HG03571 (cell line): ENCODE measurements at regions not wholly inside any gene's neighbourhood (a gene's known extent, or its start where the extent isn't known, plus 50 kb on each side); places are given as distances from the start of the nearest gene placed in this dataset.
"Not testable (repeated sequence)": the region's sequence is repeated elsewhere in the genome, so short reads cannot be mapped to it uniquely, and the experiment has no call there.

ENCODE experiments used
- ATAC-seq: cut with Tn5 transposase; IDR thresholded peaks from one replicate; pipeline ENCODE4 v1.9.1; 2021; ENCODE audit not compliant: unreplicated experiment

DNA sequence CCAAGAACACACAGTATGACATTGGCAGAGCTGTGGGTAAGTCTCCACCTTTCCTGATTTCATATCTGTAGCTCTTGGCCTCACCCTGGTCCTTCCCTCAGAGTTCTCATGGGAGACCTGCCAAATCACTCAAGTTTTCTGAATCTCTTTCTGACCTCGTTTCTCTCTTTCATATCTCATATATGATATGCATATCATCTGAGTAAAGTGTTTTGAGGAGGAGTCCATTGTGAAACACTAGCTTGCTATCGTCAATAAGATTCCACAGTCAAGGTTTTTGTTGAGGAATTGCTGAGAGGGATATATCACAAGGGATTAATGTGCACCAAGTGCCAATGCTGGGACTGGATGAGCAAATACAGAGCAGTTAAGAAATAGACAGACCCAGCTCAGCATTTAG is 739.2 kb downstream of the BRINP1 start:
- no peak for ATAC-seq

DNA sequence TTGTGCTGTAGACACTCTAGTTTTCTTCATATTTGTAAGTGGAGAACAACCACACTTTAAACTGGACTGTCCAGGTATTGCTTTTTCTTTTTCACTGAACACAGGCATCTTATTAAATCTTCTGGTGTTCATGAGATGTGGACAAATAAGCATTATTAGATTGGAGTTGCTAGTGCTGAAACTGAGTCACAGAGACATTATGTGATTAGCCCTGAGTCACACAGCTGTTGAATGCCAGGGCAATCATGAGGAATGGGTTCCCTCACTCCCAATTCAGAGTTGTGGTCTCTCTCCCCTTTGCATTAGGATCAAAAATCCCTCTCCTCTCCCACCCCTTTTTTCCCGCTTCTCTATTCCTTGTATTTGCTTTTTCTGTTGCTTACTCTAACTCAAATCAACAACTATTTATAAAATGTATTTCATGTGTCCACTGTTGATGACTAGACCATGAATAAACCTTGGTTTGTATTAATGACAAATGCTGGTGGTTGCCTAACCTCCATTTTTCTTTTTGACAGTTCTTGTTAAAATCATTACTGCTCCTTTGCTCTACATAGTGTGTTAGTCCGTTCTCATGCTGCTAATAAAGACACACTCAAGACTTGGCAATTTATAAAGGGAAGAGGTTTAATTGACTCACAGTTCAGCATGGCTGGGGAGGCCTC is 738.2 kb downstream of the BRINP1 start:
- ATAC-seq: no peak

DNA sequence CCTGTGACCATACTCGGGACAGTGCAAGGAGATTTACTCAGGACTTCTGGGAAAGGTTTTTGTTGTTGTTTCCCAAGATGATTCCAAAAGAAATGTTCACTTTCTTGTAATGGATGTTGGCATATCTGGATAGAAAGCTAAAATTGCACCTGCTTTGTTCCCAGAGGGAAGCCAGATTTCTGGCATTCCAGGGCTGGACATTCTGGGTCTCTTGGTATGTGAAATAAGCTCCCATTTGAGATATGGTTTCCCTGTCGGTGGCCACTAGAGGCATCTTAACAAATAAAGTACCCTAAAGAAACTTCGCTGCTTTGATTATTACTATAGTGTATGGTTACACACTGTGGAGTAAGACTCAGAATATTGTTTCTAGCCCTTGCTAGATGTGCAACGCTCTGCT is 737.3 kb downstream of the BRINP1 start:
- no peak for ATAC-seq

- ATAC-seq: no peak
Measured at GRCh38 chr9:118635416-118635815, 733.8 kb downstream of the BRINP1 start.

DNA sequence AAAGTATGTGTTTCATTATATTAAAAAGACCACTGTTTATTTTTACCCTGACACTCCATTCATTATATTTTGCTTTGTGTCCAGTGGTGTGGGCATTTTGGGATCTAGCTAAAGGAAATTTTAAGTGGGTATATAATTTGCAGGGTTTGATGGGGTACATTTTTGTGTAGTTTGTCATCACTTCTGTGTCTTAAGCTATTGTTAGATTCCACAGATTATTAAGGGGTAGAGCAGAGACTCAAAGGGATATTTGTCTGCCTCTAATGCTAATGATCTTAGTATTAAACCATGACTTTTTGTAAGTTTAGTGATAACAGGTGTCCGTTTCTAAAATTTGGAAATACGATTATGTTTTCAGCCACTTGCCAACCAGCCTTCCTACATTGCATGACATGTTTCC is 731.6 kb downstream of the BRINP1 start:
- ATAC-seq: no peak

DNA sequence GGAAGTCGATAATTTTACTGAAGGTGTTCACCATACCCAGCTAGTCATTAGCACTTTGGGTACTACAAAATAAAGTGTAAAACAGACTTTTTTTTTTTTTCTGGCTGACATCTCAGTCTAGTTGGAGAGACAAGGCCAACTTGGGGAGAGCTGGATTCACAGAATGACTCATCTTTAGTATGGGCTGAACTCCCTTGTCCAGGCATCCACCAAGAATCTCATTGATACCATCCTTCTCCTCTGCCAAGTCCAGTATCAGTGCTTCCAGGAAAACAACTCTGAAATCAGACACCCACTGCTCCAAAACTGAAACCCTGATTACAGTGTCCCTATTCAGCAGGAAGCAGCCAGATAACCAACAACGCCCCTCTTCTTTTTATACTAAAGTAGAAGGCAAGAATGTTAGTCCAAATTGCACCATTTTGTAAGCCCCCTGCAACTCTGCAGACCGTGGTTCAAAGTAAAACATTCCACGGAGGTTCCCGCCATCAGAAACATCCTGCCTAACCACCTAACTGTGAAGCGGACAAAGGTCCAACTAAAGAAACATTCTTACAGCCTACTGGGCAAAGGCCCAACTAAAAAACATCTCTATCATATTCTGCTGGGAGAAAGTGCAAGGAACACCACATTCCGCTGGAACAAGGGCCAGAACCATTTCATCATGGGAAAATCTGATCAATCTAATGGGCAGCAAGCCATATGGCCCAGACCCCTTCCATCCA is 728.2 kb downstream of the BRINP1 start:
- ATAC-seq: no peak

GRCh38 chr9:118643118-118643517 is 726.1 kb downstream of the BRINP1 start:
- no peak for ATAC-seq

DNA sequence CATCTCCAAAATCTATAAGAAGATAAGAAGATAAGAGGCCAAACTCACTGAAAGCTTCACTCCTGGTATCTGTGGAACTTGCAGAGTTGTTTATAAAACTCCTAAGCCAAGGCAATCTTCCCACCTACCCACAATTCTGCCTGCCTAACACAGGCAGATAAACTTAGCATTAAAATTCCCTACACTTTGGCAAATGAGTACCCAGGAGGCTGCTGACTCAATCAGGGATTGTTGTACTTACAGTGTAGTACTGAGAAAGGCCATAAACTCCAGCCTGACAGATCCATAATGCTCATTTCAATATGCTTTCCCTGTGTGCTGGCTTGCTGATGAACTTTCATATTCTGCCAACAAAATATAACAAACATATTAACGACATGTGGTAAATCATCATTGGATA is 725.2 kb downstream of the BRINP1 start:
- no peak for ATAC-seq

- ATAC-seq: no peak
Measured at GRCh38 chr9:118647331-118647730, 721.9 kb downstream of the BRINP1 start.

DNA sequence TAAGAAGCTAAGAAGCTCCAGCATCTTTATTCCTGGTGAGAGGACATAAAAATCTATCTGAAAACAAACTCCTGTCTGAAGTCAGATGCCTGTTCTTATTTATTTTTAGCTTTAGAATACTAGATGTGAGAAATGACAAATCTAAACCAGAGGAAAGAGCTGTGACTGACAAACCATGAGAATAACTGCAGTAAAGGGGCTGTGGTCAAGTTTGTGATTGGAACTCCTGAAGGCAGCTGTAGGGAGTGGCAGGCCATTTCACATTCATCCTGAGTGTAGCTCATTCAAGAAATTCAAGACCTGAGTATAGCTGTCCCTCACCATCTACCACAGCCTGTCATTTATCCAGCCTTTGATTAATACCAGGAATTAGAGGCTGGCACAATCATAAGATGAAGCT is 718.8 kb downstream of the BRINP1 start:
- no peak for ATAC-seq

- ATAC-seq: no peak
Measured at GRCh38 chr9:118651511-118651910, 717.7 kb downstream of the BRINP1 start.

- ATAC-seq: no peak
Measured at GRCh38 chr9:118652258-118652657, 717.0 kb downstream of the BRINP1 start.

DNA sequence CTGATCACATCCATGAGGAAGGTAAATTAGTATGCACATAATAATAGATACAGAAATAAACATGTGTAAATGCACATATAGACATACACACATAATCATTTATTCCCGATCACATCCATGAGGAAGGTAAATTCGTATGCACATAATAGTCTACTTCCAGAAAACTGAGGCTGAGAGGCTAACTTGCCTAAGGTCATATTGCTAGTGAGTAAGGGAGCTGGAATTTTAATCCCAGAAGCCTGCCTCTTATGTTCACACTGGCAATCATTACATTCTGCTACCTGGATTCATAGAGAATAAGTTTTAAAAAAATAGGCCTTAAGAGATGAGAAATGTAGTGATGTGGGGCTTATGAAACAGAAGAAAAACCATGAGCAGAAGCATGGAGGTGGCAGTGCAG is 716.3 kb downstream of the BRINP1 start:
- ATAC-seq: no peak

GRCh38 chr9:118659011-118659410 is 710.2 kb downstream of the BRINP1 start:
- ATAC-seq: no peak

DNA sequence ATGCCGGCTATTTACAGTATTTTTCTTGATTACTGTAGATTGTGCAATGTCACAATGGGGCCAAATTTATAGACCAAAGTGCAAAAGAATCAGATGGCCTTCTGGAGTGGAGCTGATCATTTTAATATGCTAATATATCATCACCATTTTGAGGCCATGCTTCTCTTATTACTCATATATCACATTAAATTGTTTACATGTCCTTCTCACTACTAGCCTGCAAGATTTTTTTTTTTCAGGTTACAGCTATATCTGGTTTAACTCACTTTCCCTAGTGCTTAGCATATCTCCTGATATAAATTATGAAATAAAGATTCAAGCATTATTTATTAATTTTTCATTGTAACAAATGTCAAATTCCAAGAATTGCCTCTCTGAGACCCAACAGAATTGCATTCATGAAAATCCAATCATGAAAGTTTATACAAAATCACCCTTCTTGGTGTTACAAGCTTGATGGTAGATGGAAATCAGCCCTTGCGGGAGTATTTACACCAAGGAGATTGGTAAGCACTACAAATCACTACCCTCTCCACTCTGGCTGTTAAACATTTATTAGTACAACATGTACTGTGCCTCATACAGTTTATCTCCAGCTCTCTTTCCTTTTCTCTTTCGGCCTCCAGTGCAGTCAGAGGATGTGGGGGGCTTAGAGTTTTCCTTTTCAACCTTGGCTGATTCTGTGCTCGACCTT is 703.9 kb downstream of the BRINP1 start:
- ATAC-seq: no peak

DNA sequence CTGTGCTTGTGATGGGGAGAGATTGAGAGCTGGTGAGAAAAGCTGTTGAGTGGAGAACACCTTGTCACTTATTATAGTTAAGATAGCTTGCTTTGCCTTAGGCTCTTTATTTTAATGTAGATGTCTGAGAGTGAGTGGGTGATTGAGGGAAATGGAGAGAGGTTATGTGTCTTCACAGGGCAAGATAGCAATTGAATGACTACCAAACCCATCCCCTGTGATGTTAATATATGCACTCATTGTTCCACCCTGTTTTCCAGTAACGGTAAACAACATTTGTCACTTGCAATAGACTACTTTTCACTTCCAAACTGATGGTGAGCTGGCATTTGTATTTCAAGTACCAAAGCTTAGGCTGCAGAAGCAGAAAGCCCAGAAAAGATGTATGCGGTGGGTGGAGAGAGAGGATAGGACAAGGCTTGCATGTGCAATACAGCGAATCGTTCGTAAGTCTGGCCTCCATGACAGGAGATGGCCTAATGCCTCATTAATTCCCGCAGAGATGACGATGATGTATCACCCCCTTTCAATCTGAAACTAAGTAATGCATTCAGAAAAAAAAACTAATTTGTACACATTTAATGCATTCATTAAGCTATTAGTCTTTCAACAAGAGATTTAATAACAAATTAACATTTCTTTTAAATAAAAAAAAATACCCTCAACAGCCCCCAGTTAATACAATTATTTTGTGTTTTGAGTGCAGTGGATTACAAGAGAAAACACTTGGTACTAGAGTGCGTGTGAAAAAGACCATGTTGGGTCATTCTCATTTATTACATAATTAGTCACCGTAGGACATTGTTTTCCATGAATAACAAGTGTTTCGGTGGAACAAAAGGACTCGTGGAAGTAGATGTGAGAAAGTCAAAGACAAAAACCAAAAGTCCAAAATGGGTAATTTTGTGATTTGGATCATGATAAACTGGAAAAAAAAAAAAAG is 699.0 kb downstream of the BRINP1 start:
- no peak for ATAC-seq

DNA sequence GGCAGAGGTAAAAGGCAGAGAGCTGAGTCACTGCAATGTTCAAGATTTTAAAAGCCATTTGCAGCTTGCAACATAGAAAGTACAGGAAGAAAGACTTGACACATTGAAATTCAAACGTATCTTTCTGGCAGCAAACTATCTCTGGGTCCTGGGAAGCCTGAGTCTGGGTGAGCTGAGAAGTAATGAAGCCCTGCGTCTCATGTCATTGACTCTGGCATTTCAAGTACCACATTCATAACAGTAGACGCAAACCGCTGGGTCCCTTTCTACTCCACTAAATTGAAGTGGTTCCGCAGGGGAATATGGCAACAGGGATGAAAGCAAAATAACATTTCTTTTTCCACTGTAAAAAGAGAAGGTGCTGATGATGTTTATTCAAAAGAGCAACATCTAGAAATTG is 694.3 kb downstream of the BRINP1 start:
- no peak for ATAC-seq

DNA sequence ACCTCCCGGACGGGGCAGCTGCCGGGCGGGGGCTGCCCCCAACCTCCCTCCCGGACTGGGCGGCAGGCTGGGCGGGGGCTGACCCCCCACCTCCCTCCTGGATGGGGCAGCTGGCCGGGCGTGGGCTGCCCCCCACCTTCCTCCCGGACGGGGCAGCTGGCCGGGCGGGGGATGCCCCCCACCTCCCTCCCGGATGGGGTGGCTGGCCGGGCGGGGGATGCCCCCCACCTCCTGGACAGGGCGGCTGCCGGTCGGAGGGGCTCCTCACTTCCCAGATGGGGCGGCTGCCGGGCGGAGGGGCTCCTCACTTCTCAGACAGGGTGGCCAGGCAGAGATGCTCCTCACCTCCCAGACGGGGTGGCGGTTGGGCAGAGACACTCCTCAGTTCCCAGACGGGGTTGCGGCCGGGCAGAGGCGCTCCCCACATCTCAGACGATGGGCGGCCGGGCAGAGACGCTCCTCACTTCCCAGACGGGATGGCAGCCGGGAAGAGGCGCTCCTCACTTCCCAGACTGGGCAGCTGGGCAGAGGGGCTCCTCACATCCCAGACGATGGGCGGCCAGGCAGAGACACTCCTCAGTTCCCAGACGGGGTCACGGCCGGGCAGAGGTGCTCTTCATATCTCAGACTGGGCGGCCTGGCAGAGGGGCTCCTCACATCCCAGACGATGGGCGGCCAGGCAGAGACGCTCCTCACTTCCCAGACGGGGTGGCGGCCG is 691.1 kb downstream of the BRINP1 start:
- not testable (repeated sequence) for ATAC-seq

DNA sequence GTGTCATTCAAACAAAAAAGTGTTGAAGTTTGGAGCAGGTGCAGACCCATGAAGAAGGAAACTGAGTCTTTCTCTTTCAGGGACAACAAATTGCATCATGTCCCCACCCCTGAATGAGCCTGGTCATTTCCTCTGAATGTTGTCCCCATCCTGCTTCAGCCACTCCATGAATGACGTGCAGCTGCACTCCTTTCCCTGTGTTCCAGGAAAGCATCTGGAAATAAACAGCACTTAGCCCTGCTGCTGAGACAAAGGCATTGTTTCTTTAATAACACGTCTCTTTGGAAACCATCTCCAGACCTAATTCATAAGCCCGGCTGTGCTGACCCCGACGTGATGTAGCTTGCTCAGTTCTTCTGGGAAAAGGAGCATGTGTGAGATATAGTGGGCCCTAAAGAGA is 682.3 kb downstream of the BRINP1 start:
- ATAC-seq: no peak

GRCh38 chr9:118689280-118689679 is 680.0 kb downstream of the BRINP1 start:
- ATAC-seq: no peak
